G401 (cell line): ENCODE measurements at regions not wholly inside any gene's neighbourhood (a gene's known extent, or its start where the extent isn't known, plus 50 kb on each side); places are given as distances from the start of the nearest gene placed in this dataset.
"Not testable (repeated sequence)": the region's sequence is repeated elsewhere in the genome, so short reads cannot be mapped to it uniquely, and the experiment has no call there.

Source experiments
- DNase-seq: peaks from one replicate; pipeline ENCODE4 v3.0.0-alpha.2; 2015; ENCODE audit warnings: low spot score
- in situ Hi-C: cut with HindIII; loops from 2 replicates; pipeline ENCODE4 v1.10.0; 2016; ENCODE audit warnings: low sequenced_read_pairs, mixed read lengths

DNA sequence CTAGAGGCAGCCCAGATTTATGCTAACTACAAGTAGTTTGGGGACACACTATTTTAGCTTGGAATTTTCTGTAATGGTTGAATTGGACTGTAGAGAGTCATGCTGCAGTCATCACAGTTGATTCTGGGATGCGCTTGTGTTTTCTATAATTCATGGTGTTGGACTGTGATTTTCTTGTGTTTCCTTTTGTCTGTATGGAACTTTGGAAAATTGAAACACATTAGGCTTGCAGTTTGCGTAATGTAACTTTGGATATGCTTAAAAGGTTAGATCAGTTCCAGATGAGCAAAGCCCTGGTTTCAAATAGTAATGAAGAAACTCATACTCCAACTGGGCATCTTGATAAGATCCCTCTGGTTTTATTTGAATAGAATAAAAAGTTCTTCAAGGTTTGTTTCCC lies 502.2 kb downstream of the ARL4A start:
- in situ Hi-C loops = no loop called here
- no peak for DNase-seq

DNA sequence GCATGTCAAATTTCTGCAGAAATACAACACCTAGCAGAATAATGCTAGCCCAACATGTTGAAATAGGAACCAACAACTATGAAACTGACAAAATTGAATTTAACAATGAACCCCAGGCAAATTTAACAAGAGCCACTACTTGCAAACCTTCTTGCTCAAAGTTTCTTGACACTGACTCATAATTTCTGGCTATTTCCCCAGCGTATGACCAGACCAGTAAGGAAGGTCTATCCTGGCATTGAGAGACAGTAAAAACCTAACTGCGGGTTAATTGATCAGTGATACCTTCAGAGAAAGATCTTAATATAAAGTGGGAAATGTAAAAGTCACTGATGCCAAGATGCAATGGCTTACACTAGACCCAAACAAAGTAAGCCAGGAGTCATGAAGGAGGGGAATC lies 510.1 kb downstream of the ARL4A start:
- in situ Hi-C loops = no loop called here
- no peak for DNase-seq

DNA sequence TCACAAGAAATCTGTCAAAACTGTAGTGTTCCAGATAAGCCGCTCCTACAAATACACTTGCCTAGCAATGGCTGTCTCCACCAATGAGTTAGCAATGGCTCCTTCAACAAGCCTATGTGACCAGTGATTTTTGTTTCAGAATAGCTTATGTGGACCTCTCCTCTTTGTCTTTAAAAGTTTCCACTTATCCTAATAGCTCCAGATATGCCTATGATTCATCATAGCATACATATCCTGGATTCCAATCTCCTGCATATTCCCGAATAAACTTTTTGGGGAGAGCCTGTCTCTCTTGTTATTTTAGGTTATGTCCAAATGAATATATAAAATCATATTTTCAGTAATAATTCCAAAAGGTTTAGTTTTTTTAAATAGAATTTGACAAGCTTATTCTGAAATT lies 510.6 kb downstream of the ARL4A start:
- in situ Hi-C loops = no loop called here

DNA sequence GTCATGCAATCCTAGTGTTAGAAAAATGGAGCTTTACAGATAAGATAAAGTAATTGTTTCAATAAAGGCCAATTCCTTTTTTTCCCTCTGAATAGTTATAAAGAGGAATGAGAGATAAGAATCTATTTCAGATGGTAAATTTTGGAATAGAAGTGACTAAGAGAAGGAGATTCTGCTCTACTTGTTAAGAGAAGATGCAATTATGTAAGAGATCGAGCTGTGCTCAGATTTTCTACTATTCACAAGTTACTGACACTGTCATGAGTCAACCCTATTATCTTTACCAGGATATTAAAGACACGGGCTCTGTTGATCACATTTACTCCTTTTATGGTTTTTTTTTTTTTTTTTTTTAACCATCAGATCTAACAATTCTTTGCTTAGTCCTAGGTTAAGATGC lies 511.3 kb downstream of the ARL4A start:
- in situ Hi-C loops = no loop called here
- DNase-seq = no peak

More for the DNA sequence above, 510.6 kb downstream of the ARL4A start:
- DNase-seq = no peak

DNA sequence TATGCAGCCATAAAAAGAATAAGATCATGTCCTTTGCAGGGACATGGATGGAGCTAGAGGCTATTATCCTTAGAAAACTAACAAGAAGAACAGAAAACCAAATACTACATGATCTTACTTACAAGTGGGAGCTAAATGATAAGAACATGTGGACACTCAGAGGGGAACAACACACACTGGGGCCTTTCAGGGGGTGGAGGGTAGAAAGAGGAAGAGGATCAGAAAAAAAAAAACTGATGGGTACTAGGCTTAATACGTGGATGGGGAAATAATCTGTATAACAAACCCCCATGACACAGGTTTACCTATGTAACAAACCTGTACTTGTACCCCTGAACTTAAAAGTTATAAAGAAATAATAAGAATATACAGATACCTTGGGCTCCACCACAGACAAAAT lies 514.2 kb downstream of the ARL4A start:
- in situ Hi-C loops = no loop called here
- no peak for DNase-seq

DNA sequence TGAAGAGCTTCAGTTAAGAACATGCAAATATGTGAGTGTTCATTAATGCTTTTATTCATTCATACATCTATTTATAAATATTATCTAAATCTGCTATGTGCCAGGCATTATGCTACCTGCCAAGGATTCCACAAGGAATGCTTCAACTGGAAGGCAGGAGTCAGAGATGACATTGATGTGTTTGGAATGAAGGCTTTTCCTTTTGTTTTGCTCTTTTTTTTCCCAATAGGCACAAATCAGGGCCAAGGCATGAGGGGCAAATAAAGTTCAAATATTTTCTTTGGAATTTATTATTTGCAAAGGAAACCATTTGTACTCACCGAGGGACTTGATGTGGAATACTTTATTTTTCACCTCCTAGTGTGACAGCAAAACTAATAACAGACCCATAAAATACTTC lies 530.3 kb downstream of the ARL4A start:
- DNase-seq = no peak
- in situ Hi-C loops = no loop called here

DNA sequence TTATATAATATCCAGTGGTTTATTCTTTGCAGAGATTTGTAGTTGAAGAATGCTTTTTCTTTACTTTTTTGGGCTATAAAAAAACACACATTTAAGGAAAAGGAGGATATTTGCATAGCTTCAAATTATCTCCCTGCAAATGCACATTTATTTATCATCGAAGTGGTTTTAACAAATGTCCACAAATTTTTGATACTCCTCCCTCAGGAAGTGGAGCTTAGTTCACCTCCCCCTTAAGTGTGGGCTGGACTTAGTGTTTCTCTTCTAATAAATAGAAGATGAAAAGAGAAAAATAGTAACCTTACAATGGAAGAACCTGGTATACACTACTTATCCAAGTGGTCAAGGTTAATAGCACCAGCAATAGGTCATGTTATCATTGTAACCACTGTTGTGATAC lies 537.6 kb downstream of the ARL4A start:
- no peak for DNase-seq
- in situ Hi-C loops = no loop called here

DNA sequence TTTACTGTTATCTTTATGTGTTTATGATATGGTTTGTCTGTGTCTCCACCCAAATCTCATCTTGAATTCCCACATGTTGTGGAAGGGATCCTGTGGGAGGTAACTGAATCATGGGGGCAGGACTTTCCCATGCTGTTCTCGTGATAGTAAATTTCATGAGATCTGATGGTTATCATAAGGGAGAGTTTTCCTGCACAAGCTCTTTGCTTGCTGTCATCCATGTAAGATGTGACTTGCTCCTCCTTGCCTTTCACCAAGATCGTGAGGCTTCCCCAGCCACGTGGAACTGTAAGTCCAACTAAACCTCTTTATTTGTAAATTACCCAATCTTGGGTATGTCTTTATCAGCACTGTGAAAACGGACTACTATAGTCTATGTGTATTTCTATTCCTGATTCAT lies 539.0 kb downstream of the ARL4A start:
- in situ Hi-C loops = no loop called here
- no peak for DNase-seq

DNA sequence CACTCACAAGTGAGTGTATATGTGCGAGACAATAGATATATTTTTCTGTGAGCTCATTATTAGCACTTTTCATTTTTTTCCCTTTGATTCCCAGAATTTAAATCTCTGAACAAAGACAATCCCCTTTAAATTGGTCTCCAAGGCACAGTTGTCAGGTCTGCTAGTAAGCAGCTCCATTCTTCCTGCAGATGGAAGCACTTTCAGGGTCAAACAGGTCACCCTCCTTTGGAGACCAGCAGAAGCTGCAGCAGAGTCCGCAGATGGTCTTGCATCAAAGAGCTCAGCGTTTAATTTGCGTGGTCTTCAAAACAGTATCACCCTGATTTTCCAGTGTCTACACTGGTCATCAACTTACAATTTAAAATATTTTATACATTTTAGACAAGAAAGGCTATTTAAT lies 543.8 kb downstream of the ARL4A start:
- no peak for DNase-seq
- in situ Hi-C loops = no loop called here

DNA sequence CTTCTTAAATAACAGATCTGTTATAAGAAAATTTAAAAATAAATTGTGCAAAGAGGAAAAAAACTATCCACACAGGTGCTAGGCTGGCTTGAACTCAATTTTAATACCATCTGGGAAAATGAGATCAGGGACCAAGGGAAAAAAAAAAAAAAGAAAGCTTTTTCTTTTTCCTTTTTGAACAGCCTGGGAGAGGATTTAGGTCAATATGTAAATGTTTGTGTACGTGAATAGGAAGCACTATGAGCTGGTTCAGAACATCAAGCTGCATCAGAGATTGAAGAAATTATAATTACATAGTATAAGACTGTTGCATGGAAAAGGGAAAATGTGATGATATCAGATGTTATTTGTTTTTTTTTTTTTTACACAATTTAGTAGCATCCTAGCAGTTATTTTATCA lies 548.0 kb downstream of the ARL4A start:
- in situ Hi-C loops = no loop called here
- no peak for DNase-seq

DNA sequence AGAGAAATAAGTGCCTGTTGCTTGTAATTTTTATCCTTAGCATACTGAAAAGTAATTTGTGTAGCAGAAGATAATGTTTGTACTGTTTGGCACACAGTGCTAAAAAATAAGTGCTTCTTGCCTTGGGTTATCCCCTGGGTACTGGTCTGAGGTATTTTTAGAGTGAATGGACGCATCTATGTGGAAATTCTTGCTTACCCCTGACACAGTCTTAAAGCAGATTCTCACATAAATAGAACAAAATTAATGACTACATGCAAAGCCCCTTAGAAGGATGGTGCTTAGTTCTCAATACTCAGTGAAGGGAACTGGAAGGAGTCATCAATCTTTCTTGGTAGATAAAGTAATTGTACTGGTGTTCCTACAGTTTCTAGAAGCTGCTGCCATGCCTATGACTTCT lies 548.6 kb downstream of the ARL4A start:
- no peak for DNase-seq
- in situ Hi-C loops = no loop called here

DNA sequence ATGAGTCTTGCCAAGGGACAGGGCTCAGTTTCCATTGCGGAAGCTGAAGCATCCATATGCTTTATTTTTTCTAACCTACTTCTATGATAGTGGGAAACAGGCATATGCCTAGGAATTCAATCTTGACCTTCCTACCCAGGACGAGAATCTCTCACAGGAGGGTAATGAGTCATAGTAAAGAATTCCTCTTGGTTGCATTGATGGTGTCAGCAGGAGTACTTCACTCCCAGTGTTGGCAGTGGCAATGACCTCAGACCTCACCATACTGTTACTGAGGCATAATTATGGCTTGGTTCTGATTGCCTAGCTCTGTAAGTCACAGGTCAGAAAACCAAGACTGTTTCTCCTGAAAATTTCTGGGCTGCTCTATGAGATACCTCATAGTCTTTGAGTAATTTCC lies 552.9 kb downstream of the ARL4A start:
- DNase-seq = no peak
- in situ Hi-C loops = no loop called here

DNA sequence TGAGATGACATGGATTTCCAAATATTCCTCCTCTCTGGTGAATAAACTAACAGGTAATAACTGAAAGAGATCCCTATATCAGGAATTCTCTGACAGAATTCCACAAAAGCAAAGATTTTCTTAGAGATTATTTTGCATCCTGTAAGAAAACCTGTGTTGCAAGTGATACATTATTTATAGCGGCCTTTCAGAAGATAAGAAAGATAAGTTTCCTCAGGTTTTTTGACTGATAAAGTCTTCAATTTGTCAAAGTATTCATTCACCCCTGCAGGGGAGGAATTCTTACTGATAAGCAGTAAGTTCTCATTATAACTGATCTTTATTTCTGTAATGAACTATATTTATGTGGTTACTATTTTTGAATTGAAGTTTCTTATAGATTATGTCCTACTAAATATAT lies 554.0 kb downstream of the ARL4A start:
- in situ Hi-C loops = no loop called here
- no peak for DNase-seq

DNA sequence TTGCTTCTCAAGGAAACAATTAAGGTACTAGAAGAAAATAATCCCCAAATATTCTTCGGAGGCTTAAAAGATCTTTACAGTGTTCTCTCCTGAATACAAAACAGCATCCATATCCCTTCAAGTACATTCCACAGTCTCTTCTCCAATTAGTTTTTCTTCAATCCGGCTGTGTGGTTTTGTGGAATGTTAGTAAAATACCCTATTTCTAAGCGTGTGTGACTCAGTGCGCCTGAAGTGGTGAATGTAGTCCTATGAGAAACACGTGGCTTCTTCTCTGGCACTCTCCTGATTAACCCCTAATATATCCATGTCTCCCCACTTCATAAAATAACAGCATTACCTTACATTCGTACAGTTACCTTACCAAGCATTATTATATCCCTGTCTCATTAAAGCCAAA lies 570.2 kb downstream of the ARL4A start:
- in situ Hi-C loops = no loop called here
- no peak for DNase-seq

DNA sequence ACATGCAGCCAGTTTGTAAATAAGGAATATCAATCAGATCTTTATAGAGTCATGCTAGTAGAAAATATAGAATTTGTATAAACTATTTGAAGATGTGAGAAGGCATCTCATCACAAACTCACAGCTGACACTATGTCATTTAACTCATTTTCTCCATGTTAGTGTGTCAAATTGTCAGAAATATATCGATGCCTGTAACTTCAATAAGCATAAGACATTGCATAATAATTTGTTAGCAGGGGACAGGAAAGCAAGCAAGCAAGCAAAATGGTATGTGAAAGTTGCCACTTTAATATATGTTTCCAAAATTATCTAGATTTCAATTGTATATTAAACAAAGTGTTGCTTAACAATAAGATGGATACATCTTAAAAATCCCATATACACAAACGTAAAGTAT lies 571.0 kb downstream of the ARL4A start:
- DNase-seq = no peak
- in situ Hi-C loops = no loop called here

DNA sequence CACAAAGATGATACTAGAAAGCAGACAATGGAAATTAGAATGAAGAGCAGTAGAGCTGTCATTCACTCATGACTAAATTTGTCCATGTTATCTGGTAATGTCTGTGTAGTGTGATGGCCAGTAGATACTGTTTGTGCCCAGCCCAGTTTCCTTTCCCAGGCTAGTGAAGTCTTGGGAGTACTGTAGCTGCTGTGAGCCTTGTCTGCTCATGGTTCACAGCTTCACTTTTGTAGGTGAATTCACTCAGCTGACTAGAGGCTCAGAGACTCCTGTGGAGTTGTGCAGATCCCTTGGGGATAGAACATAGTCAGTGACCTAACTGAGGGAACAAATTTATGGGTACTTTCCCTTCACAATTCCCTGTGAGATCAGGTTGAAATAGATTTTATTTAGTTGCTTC lies 572.5 kb downstream of the ARL4A start:
- DNase-seq = no peak
- in situ Hi-C loops = no loop called here

DNA sequence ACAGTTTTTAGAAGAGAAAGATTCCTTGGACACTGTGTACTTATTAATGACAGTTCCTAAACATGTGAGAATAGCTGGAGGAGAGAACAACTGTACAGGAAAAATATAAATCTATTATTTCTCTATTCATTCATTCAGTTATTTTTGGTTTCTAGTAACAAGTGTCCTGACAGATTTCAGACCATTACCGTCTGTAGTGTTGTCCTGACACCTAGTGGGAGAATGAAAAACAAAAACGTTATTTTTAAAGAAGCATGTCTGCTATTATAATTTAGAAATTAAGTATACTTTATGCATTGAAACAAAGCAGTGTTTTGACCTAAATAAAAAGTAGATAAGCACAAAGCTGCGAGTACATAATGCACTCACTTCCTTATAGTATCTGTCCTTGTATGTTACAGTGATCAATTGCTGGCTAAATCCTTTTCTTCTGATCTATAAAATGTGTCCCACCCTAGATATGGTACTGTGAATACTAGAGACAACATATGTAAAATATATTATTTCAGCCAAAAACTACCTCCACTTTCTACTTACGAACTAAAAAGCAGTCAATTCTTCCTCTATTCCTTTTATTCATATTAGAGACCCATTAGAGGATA lies 575.6 kb downstream of the ARL4A start:
- in situ Hi-C loops = no loop called here
- DNase-seq = peak; percentile 40

DNA sequence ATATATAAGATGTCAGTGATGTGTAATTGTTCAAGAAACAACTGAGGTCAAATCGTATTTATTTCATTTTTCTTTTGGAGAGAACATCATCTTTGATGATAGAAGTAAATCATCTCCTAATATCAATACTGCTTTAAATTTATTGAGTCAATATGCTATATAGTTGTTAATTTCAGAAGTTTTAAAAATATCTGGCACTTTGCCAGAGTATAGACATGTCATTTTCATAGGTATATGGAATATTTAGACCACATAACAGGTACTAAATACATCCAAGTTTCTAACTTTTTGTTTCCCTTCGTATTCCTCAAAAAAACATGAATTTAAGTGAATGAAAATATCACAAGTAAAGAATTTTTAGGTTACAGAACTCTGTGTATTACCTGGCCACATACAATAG lies 577.8 kb downstream of the ARL4A start:
- no peak for DNase-seq
- in situ Hi-C loops = no loop called here

DNA sequence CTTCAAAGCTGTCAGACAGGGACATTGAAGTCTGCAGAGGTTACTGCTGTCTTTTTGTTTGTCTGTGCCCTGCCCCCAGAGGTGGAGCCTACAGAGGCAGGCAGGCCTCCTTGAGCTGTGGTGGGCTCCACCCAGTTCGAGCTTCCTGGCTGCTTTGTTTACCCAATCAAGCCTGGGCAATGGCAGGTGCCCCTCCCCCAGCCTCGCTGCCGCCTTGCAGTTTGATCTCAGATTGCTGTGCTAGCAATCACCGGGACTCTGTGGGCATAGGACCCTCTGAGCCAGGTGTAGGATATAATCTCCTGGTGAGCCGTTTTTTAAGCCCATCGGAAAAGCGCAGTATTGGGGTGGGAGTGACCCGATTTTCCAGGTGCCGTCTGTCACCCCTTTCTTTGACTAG lies 586.8 kb downstream of the ARL4A start:
- in situ Hi-C loops = not testable (repeated sequence)

DNA sequence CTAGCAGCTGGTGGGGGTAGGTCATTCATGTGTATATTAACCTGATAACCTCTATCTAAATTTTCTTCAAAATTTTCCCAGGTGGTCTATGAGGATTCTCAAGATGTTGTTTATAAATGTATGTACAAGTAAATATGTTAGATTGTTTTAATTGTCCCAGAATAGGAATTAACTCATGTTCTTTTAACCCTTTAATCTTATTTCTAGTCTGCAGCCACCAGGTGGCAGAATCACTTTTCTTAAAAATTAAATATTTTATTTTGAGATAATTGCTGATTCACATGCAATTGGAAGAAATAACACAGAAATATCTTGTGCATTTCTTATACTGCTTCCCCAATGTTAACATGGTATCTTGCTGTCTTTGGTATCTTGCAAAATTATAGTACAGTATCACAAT lies 589.5 kb downstream of the ARL4A start:
- in situ Hi-C loops = no loop called here
- DNase-seq = no peak

More for the DNA sequence above, 586.8 kb downstream of the ARL4A start:
- DNase-seq = not testable (repeated sequence)

DNA sequence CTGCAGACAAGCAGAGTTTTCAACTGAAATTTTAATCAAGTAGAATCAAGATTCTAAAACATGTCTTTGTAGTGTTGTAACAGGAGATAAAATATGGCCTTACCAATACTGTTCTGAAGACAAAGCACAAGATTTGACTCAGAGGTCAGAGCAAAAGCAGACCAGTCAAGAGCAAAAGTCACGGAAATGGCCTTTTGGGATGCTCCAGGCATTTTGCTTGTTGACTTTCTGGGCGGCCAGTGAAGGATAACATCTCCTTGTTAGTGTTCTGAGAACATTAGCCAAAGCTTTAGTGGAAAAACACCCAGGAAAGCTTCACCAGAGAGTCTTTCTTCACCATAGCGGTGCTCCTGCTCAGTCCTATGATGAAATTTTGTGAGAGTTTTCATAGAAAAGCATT lies 590.6 kb downstream of the ARL4A start:
- in situ Hi-C loops = no loop called here
- no peak for DNase-seq

DNA sequence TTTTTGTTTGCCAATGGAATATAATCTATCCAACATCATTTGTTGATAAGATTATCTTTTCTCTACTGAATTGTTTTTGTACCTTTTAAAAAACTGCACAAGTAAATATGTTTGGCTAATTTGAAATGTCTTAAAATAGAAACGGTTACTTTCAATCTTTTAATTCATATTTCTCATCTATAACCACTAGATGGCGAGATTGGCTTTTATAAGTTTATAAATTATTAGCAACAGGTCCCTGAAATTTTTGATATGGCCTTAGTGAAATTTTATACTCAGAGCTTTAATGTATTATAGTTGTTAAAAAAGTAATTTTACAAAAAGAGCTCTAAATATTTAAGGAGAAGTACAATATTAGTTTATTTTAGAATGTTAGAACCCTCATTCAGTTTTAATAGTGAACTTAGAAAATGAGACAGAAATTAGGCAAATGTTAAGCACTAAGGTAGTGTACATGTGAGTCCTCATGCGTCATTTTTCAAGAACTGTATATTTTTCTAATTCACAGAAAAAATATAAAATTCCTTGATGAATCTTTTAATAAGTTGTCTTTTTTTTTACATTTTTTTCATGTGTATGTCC lies 592.5 kb downstream of the ARL4A start:
- in situ Hi-C loops = no loop called here
- DNase-seq = peak; percentile 72
